Keratinocyte (primary cell): ENCODE measurements at regions not wholly inside any gene's neighbourhood (a gene's known extent, or its start where the extent isn't known, plus 50 kb on each side); places are given as distances from the start of the nearest gene placed in this dataset.

ENCODE experiments used
- DNase-seq: peaks from one replicate; pipeline ENCODE4 v3.0.0-alpha.2; 2011; ENCODE audit warnings: low read depth, missing footprints, low spot score
- FAIRE-seq: peaks from 2 replicates; lab custom pipeline; 2011; peaks lifted over from hg19 to GRCh38; lab: Jason Lieb, UNC
- H2AFZ ChIP-seq: 2 replicates; pipeline ENCODE4 v1.6.0; 2012; ENCODE audit warnings: low read length, control low read depth, inconsistent platforms; ENCODE audit not compliant: control insufficient read depth
- H3K27ac ChIP-seq: 2 replicates; pipeline ENCODE4 v1.5.1; 2011; ENCODE audit warnings: low read length; ENCODE audit not compliant: control insufficient read depth, insufficient read depth
- H3K27me3 ChIP-seq: 3 replicates; pipeline ENCODE4 v1.6.0; 2011; ENCODE audit warnings: low read length; ENCODE audit not compliant: control insufficient read depth, insufficient read depth; ENCODE audit errors: extremely low read depth
- H3K36me3 ChIP-seq, 2 experiments: 2 replicates in 1 of 2; 3 replicates in 1 of 2; pipeline ENCODE4 v1.5.1; 2011; ENCODE audit warnings: low read length in 2 of 2, mild to moderate bottlenecking in 1 of 2; ENCODE audit not compliant: control insufficient read depth in 2 of 2, insufficient read depth in 2 of 2; ENCODE audit errors: extremely low read depth in 1 of 2
- H3K4me1 ChIP-seq: 3 replicates; pipeline ENCODE4 v1.5.1; 2011; ENCODE audit warnings: low read length; ENCODE audit not compliant: control insufficient read depth, insufficient read depth; ENCODE audit errors: extremely low read depth
- H3K4me2 ChIP-seq: 3 replicates; pipeline ENCODE4 v1.6.0; 2011; ENCODE audit warnings: low read depth, low read length; ENCODE audit not compliant: control insufficient read depth, insufficient read depth; ENCODE audit errors: extremely low read depth
- H3K4me3 ChIP-seq, 3 experiments: fragments of 200-600 bp in 1 of 3; sonication (generic) in 1 of 3; 2 replicates in 2 of 3; 3 replicates in 1 of 3; pipeline ENCODE4 v1.5.1; 2011 to 2016; ENCODE audit warnings: low read length in 3 of 3, mild to moderate bottlenecking in 3 of 3, control low read depth in 2 of 3, inconsistent platforms in 1 of 3, low read depth in 1 of 3, mixed read lengths in 1 of 3, mixed run types in 1 of 3, moderate library complexity in 1 of 3; ENCODE audit not compliant: control insufficient read depth in 2 of 3, insufficient read depth in 2 of 3; ENCODE audit errors: extremely low read depth in 1 of 3
- H3K79me2 ChIP-seq: 2 replicates; pipeline ENCODE4 v1.6.0; 2012; ENCODE audit warnings: low read length; ENCODE audit not compliant: control insufficient read depth, insufficient read depth
- H3K9ac ChIP-seq: 3 replicates; pipeline ENCODE4 v1.6.0; 2011; ENCODE audit warnings: low read length; ENCODE audit not compliant: control insufficient read depth, insufficient read depth; ENCODE audit errors: extremely low read depth
- H3K9me1 ChIP-seq: 3 replicates; pipeline ENCODE4 v1.6.0; 2011; ENCODE audit warnings: low read length; ENCODE audit not compliant: control insufficient read depth, insufficient read depth; ENCODE audit errors: extremely low read depth
- H3K9me3 ChIP-seq: 2 replicates; pipeline ENCODE4 v1.5.1; 2012; ENCODE audit warnings: low read depth, low read length; ENCODE audit not compliant: control insufficient read depth
- H4K20me1 ChIP-seq: 3 replicates; pipeline ENCODE4 v1.6.0; 2011; ENCODE audit warnings: low read length; ENCODE audit not compliant: control insufficient read depth, insufficient read depth; ENCODE audit errors: extremely low read depth
- EZH2 ChIP-seq: IDR thresholded peaks from one replicate; pipeline ENCODE4 v1.6.1; 2012; ENCODE audit warnings: inconsistent platforms, mild to moderate bottlenecking, low read length, moderate library complexity
- dilution Hi-C: fragments of 300-500 bp; cut with MboI; formaldehyde crosslinking; loops from one replicate; pipeline ENCODE4 v1.7.0; 2020; ENCODE audit warnings: low sequenced_read_pairs; ENCODE audit not compliant: extremely low pct_ligation_motif_present
- TF ChIP-seq, protein P1 (sequence below), 3 experiments: IDR thresholded peaks in 1 of 3; conservative IDR thresholded peaks in 1 of 3; optimal IDR thresholded peaks in 1 of 3; 2 replicates in 2 of 3; 3 replicates in 1 of 3; pipeline versions ENCODE3 to v1.5.1; 2011; ENCODE audit warnings: low read length in 3 of 3, mild to moderate bottlenecking in 3 of 3, moderate library complexity in 2 of 3, control low read depth in 1 of 3, inconsistent platforms in 1 of 3; ENCODE audit not compliant: insufficient read depth in 2 of 3; ENCODE audit errors: extremely low read depth in 1 of 3

DNA sequence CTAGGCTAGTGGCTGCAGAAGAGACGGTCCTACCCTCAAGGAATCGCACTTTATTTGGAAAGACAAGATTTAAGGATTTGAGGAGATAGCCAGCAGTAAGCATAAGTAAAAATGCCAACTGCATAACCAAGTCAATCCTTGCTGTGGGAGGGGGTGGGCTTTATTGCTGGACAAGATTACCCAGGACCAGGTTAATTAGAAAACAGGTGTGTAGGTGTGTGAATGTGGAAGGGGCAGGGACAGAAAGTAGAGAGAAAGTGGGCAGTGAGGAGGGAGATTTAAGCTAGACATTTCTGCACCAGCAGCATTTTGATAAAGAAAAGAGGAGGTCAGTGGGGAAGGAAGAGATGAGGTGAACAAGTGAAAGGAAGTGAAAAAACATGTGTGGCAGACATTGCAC lies 89.7 kb upstream of the OGFRL1 start:
- no peaks in the 10 kb centered on the region for H3K9me3 ChIP-seq
- H3K4me1 ChIP-seq, result no peaks in the 10 kb centered on the region
- H3K4me3 ChIP-seq, result no peak overlapping the region
- no peak for TF ChIP-seq EZH2
- TF ChIP-seq, protein P1, sequence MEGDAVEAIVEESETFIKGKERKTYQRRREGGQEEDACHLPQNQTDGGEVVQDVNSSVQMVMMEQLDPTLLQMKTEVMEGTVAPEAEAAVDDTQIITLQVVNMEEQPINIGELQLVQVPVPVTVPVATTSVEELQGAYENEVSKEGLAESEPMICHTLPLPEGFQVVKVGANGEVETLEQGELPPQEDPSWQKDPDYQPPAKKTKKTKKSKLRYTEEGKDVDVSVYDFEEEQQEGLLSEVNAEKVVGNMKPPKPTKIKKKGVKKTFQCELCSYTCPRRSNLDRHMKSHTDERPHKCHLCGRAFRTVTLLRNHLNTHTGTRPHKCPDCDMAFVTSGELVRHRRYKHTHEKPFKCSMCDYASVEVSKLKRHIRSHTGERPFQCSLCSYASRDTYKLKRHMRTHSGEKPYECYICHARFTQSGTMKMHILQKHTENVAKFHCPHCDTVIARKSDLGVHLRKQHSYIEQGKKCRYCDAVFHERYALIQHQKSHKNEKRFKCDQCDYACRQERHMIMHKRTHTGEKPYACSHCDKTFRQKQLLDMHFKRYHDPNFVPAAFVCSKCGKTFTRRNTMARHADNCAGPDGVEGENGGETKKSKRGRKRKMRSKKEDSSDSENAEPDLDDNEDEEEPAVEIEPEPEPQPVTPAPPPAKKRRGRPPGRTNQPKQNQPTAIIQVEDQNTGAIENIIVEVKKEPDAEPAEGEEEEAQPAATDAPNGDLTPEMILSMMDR (optimal IDR thresholded peaks at IDR 0.05 in 1 of 3, IDR thresholded peaks at IDR 0.05 in 1 of 3, conservative IDR thresholded peaks at IDR 0.05 in 1 of 3; ENCODE audit: extremely low read depth in 1 of 3, insufficient read depth in 2 of 3, low read length in 3 of 3), result no peak
- H2AFZ ChIP-seq, result no peak overlapping the region
- H4K20me1 ChIP-seq, result no peaks in the 10 kb centered on the region
- FAIRE-seq (no peak), DNase-seq (no peak)
- H3K9ac ChIP-seq, result no peak overlapping the region
- H3K27ac ChIP-seq, result no peak overlapping the region
- dilution Hi-C loops, result no loop called here
- H3K4me2 ChIP-seq, result no peak overlapping the region
- H3K27me3 ChIP-seq, result no peaks in the 10 kb centered on the region
- H3K79me2 ChIP-seq, result no peaks in the 10 kb centered on the region
- no peaks in the 10 kb centered on the region for H3K36me3 ChIP-seq
- no peaks in the 10 kb centered on the region for H3K9me1 ChIP-seq

DNA sequence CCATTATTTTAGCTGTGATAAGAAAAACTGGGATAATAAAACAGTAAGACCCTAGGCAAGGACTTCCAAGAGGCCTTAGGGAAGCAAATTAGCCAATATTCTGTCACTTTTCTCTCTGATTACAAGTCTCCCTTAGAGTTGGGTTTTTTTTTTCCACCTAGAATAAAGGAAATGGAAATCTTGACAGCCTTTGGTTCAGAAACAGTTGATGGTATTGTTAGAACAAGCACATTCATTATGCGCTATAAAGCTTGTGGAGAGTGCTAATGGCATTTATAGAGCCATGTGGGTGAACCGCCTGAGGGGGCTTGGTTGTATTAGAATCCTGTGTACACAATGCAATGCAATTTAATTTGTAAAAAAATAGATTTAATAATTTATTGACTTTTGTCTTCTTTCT lies 88.9 kb upstream of the OGFRL1 start:
- Histone ChIP-seq H3K4me2 (no peak overlapping the region), H2AFZ (no peak overlapping the region), H3K9me3 (no peaks in the 10 kb centered on the region), H3K79me2 (no peaks in the 10 kb centered on the region), H3K4me1 (no peaks in the 10 kb centered on the region), H3K9me1 (no peaks in the 10 kb centered on the region), H3K36me3 (no peaks in the 10 kb centered on the region), H3K9ac (no peak overlapping the region), H4K20me1 (no peaks in the 10 kb centered on the region), H3K27ac (no peak overlapping the region), H3K4me3 (no peak overlapping the region), H3K27me3 (no peaks in the 10 kb centered on the region)
- FAIRE-seq (no peak), DNase-seq (no peak)
- no peak for TF ChIP-seq EZH2
- TF ChIP-seq, protein P1 (optimal IDR thresholded peaks at IDR 0.05 in 1 of 3, IDR thresholded peaks at IDR 0.05 in 1 of 3, conservative IDR thresholded peaks at IDR 0.05 in 1 of 3; ENCODE audit: extremely low read depth in 1 of 3, insufficient read depth in 2 of 3, low read length in 3 of 3), result no peak
- dilution Hi-C loops, result no loop called here
